DMS53 treated with DMSO at 0.1 percent for 48 hours (cell line): ENCODE measurements at regions not wholly inside any gene's neighbourhood (a gene's known extent, or its start where the extent isn't known, plus 50 kb on each side); places are given as distances from the start of the nearest gene placed in this dataset.
A peak's percentile ranks its signal among the peaks of the same experiment; 100 is the strongest.
"Not testable (repeated sequence)": the region's sequence is repeated elsewhere in the genome, so short reads cannot be mapped to it uniquely, and the experiment has no call there.

Experiments used
- DNase-seq: peaks from one replicate; lab custom pipeline; 2025; ENCODE audit not compliant: unreplicated experiment; lab: John Stamatoyannopoulos, UW

DNA sequence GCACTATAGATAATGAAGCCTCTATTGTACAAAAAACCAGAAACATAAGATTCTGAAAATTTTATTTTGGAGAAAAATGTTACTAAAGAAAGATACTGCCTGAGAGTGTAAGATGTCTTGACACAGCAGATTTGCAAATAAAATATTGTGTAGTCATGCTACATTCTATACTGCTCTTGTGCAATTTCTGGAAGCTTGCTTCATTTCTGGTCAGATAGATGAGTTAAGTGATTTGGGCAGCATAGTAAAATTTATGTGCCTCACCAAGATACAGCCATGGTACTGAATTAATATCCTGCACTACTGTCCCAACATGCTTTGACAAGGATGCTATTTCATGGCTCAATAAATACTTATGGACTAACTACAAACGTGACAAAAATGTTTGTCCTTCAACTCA is 55.1 kb upstream of the STARD13 start:
- DNase-seq = no peak

GRCh38 chr13:33341861-33342452 is 56.4 kb upstream of the STARD13 start:
- no peak for DNase-seq

- peak; percentile 1 for DNase-seq
Measured at GRCh38 chr13:33345842-33346241, 60.3 kb upstream of the STARD13 start.

GRCh38 chr13:33347861-33348260 is 62.3 kb upstream of the STARD13 start:
- no peak for DNase-seq

DNA sequence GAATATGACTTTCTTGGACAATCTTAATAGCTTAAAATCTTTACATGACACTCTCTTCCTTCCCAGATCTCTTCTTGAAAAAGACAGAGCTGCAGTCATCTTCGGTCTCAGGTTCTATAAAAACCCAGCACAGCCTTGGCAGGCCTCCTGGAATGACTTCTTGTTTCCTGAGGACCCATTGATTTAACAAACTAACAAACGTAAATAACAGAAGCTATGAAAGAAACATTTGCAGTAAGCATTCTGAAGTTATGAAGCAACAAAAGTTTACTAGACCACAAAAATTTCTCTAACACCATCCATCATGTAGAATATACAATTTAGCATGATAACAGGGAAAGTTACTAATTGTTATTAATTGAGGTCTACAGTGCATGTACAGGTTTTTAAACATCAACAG is 62.8 kb upstream of the STARD13 start:
- DNase-seq = no peak

DNA sequence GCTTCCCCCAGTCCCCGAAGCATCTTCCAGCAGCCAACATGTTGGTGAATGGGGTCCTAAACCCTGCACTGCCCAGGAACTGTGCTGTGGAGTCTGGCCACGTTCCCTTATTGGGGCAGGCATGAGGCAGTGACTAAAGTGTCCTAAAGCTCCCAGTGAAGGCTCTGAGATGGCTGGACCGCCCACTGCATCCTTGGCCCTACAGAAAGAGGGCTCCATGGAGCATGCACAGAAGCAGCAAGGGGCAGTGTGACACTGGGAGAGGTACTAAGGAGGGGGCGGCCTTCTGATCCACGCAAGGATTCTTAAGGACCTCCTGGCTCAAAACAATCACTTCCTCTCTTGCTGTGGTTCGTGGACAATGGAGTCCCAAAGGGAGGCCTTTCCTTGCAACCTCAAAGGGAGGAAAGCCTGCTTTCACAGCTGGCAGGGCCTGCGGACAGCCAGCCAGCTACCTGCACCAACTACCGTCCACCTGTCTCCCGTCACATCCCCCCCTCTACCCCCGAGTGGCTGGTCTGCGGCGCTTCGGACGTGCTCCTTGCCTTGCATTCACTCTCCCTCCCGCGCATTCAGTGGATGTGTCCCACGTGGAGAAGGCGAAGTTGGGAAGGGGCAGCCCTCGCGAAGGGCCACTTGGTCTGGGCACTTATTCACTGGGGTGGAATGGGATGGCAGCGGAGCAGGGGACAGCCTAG is 63.9 kb upstream of the STARD13 start:
- no peak for DNase-seq

DNA sequence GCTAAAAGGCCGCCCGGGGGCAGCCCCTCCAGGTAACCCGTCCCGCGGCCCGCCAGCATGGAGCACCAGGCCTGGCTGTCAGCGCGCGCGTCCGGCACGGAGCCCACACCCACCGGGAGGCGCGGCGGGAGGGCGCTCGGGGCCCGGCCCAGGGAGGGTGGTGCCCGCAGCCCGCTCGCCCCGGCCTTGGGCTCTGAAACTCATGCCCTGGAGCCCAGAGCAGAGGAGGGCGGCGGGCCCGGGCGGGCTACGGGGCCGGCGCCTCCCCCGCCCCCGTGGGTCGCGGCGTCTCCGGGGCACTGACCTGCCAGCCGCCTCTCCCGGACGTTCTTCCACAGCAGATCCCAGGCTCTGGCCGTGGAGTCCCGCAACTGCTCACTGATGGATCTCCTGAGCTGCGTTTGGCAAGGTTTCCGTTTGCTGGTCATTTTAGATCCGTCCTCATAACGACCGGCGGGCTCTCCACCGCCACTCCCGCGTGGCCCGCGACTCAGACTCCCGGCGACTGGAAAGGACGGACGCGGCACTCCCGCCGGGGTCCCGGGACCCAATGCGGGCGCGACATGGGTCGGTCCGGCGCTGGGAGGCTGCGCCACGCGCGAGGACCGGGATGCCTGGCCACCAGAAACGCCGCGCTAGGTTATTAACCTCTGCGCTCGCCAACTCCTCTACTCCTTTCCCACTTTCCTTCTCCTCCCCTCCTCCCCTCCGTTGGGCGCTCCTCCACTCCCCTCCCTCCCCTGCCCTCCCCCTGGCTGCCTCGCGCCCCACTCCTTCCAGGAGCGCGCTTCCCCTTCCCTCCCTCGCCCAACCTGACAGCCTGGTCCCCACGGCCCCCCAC is 64.7 kb upstream of the STARD13 start:
- peak; percentile 26 for DNase-seq

GRCh38 chr13:33351319-33351718 is 65.8 kb upstream of the STARD13 start:
- DNase-seq = no peak

GRCh38 chr13:33352041-33352440 is 66.5 kb upstream of the STARD13 start:
- DNase-seq = no peak

DNA sequence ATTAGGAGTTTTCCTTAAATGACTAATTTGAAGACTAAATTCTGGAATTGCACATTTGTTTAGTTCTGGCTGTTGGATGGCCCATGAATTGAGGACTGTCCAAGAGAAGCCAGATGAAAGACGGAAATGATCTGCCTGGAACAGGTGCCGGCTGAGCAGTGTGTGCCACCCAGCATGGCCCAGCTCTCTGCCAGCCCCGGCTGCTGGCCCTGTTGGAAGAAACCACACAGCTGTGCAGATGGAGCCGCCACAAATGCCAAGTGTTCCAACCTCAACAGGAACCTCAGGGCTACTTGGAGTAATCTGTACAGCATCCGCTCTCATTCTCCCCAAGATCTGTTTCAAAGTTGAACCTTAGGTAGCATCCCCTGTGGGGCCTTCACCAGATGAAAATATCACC is 67.0 kb upstream of the STARD13 start:
- DNase-seq = no peak

DNA sequence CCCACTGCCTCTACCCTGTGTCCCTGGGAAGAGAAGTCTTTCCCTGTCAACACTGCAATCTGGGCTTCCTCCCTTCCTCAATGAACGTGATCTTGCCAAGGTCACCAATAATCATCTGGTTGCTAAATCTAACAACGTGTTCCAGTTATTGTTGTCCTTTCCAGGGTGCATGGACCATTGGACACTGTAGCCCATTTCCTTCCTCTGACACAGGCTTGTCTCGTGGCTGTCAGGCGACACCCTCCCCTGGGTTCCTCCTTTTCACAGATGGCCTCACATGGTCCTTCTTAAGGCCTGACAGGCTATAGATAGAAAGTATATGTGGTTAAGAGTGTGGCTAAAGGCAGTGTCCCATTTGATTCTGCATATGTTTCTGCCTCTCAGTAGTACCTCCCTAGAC is 67.7 kb upstream of the STARD13 start:
- DNase-seq = no peak

GRCh38 chr13:33353646-33354045 is 68.1 kb upstream of the STARD13 start:
- no peak for DNase-seq

DNA sequence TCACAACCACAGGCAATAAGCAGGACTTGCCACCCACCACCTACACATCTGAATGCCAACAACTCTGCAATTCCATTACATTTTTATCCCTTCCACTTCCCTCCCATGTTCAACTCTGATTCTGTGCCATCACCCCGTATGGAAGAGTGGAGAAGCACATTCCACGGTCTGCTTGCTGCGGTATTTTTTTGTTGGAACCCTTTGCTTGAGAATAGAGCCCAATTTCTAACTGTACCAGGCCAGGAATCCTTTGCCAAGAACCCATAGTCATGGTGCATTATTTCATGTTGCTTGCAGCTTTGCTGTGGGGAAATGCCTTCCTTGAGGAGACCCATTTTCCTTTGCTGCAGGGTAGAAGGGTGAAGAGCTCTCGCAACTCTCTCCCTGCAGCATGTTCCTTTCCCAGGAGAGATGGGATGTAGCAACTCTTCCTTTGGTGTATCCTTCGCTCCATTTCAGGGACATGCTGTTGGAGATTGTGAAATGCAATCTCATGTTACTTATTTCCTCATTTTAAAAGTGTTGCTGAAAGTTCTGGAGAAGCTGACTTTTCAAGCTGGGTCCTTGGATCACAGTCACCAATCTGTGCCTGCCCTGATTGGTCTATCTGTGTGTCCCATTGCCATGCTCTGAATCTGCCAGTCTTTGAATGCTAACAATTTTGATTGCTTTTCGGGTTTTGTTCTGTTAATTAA is 69.8 kb upstream of the STARD13 start:
- DNase-seq = no peak

- not testable (repeated sequence) for DNase-seq
Measured at GRCh38 chr13:33358076-33358475, 72.5 kb upstream of the STARD13 start.

GRCh38 chr13:33362986-33363727 is 77.6 kb upstream of the STARD13 start:
- no peak for DNase-seq

DNA sequence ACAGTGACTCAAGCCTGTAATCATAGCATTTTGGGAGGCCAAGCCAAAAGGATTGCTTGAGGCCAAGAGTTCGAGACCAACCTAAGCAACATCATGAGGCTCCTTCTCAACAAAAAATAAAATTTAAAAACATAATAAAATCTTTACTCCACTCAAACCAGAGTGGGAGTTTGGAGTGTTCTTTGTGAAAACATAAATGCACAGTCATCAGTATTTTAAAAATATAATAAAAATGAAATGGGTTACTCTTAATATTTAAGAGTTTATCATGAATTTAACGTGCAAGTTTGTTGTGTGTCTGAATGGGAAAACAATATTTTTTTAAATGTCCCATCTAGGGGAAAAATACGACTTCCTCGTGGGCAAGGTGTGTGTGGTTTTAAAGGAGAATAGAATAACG is 78.6 kb upstream of the STARD13 start:
- no peak for DNase-seq

GRCh38 chr13:33366469-33367062 is 81.0 kb upstream of the STARD13 start:
- DNase-seq = no peak

DNA sequence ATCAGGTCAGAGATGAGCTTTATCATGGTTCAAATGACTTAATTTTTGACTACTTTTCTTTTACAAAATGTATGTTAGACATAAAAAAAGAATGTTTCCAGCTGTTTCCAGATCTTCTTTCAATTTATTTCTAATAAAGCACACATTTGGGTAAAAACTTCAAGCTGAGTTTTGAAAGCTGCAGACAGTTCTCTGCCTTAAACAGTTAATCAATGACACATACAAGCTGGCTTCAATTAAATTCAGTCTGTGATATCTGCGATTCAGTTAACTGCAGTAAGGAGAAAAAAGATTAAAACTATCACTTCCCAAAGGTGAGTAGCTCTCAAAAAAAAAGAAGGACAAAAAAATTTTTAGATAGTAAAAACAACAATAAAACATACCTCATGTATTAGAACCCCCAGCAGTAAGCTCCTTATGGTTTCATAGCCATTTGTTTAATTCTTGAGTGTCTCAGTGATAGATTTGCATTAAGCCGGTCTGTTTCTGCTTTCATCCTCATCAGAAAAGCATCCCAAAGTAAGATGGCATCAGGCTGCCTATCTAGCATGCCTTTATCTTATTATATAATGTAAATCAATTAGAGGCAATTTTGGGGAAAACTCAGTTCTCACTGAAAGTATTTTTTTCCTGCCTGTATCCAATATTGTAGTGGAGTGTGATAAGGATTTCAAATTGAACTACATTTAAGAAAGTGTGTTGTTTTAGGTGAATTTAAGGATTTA is 81.8 kb upstream of the STARD13 start:
- no peak for DNase-seq

DNA sequence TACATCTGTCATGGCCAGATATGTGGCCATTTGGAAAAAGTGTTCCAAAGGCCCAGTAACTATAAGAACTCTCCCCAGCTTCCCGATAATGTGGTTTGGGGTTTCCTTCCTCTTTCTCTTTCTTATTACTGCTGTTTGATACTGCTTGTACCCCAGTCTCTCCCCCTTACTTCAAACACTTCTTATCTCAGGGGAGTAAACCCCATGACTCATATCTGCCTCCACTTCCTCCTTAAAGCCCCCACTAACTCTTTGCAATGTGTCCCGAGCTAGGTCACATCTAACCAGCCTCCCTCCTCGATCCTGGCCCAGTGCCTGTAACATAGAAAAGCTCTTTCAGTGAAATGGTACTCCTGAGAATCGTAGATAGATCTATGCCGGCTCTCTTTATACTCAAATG is 82.4 kb upstream of the STARD13 start:
- no peak for DNase-seq

DNA sequence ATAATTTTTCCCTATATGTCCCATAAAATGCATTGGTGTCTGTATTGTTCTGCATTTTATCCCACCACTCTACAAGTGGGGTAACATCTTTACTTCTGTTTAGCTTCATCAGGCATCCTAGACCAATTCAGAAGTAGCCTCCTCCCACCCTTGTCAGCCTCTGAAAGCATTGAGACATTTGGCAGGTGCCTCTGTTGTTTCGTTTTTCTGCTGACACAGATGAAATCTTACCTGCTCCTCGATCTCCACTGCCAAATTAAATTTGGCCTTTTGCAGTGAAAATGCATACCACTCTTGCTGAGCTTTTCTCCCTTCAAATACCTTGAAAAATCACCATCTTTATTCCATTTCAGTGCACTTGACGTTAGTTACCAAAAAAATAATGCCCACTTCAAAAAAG is 83.5 kb upstream of the STARD13 start:
- DNase-seq = no peak
